OCI-LY1 (cell line): ENCODE measurements at regions not wholly inside any gene's neighbourhood (a gene's known extent, or its start where the extent isn't known, plus 50 kb on each side); places are given as distances from the start of the nearest gene placed in this dataset.
"Not testable (repeated sequence)": the region's sequence is repeated elsewhere in the genome, so short reads cannot be mapped to it uniquely, and the experiment has no call there.

ENCODE experiments used
- EZH2 ChIP-seq: fragments of 200-600 bp; sonication (generic), shearing (Covaris generic); IDR thresholded peaks from 2 replicates; pipeline ENCODE4 v1.8.0; 2017; ENCODE audit warnings: borderline replicate concordance, mixed run types, mild to moderate bottlenecking, antibody characterized with exemption, low read length, moderate library complexity, mixed read lengths
- TF ChIP-seq, protein P1 (sequence below): fragments of 200-600 bp; sonication (generic), shearing (Covaris generic); IDR thresholded peaks from 2 replicates; pipeline ENCODE4 v1.5.1; 2017; ENCODE audit warnings: mild to moderate bottlenecking, antibody characterized with exemption, low read length, moderate library complexity, mixed read lengths

DNA sequence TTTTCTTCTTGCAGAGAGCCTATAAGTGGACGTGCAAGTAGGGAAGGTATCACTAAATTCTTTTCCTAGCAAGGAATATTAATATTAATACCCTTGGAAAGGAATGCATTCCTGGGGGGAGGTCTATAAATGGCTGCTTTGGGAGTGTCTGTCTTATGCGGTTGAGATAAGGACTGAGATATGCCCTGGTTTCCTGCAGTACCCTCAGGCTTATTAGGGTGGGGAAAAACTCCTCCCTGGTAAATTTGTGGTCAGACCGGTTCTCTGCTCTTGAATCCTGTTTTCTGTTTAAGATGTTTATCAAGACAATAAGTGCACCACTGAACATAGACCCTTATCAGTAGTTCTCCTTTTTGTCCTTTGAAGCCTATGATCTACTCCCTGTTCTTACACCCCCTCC is 155.2 kb downstream of the COPS8 start:
- TF ChIP-seq, protein P1, sequence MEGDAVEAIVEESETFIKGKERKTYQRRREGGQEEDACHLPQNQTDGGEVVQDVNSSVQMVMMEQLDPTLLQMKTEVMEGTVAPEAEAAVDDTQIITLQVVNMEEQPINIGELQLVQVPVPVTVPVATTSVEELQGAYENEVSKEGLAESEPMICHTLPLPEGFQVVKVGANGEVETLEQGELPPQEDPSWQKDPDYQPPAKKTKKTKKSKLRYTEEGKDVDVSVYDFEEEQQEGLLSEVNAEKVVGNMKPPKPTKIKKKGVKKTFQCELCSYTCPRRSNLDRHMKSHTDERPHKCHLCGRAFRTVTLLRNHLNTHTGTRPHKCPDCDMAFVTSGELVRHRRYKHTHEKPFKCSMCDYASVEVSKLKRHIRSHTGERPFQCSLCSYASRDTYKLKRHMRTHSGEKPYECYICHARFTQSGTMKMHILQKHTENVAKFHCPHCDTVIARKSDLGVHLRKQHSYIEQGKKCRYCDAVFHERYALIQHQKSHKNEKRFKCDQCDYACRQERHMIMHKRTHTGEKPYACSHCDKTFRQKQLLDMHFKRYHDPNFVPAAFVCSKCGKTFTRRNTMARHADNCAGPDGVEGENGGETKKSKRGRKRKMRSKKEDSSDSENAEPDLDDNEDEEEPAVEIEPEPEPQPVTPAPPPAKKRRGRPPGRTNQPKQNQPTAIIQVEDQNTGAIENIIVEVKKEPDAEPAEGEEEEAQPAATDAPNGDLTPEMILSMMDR = not testable (repeated sequence)
- not testable (repeated sequence) for TF ChIP-seq EZH2
